Prostate gland (tissue), 2 donors: ENCODE measurements at regions not wholly inside any gene's neighbourhood (a gene's known extent, or its start where the extent isn't known, plus 50 kb on each side); places are given as distances from the start of the nearest gene placed in this dataset.
A peak's percentile ranks its signal among the peaks of the same experiment; 100 is the strongest.

ENCODE experiments used
- DNase-seq: peaks from one replicate; pipeline ENCODE4 v3.0.0-alpha.2; 2019; ENCODE audit warnings: low spot score
- H3K27ac ChIP-seq, 2 donors: fragments of 200-600 bp; sonication (generic); 2 replicates each; pipeline ENCODE4 v1.5.1; 2017 to 2019
- H3K27me3 ChIP-seq: fragments of 200-600 bp; sonication (generic); replicated peaks from 2 replicates; pipeline ENCODE4 v1.5.1; 2019; ENCODE audit not compliant: insufficient read depth
- H3K36me3 ChIP-seq, 2 donors: fragments of 200-600 bp; sonication (generic); 1 replicate in 1 of 2; 2 replicates in 1 of 2; pipeline versions ENCODE4 v1.5.1 to v1.8.1; 2017 to 2019
- H3K4me1 ChIP-seq: fragments of 200-600 bp; sonication (generic); replicated peaks from 2 replicates; pipeline ENCODE4 v1.5.1; 2019
- H3K4me3 ChIP-seq, 2 donors: fragments of 200-600 bp; sonication (generic); 2 replicates each; pipeline ENCODE4 v1.5.1; 2017 to 2019
- H3K9me3 ChIP-seq: fragments of 200-600 bp; sonication (generic); 2 replicates; pipeline ENCODE4 v1.5.1; 2017
- POLR2A ChIP-seq: fragments of 450-650 bp; IDR thresholded peaks from one replicate; pipeline ENCODE4 v1.6.1; 2016; ENCODE audit warnings: antibody characterized with exemption, mild to moderate bottlenecking
- POLR2AphosphoS5 ChIP-seq: sonication (generic); formaldehyde crosslinking; IDR thresholded peaks from one replicate; pipeline ENCODE4 v1.6.1; 2017; ENCODE audit warnings: antibody characterized with exemption
- WGBS: methylation state at CpG from one replicate; pipeline ENCODE4 v1.1.5; 2018; 5-methylcytosine and 5-hydroxymethylcytosine counted together
- intact Hi-C: fragments of 100-400 bp; cut with DNase I; formaldehyde crosslinking; loops from one replicate; pipeline ENCODE4 v1.14.2; 2022
- TF ChIP-seq, protein P1 (sequence below), 4 experiments: fragments of 200-600 bp in 2 of 4; fragments of 450-650 bp in 2 of 4; sonication (generic) in 2 of 4; IDR thresholded peaks; 1 replicate in 3 of 4; 2 replicates in 1 of 4; pipeline ENCODE4 v1.5.1; 2016 to 2019; ENCODE audit warnings: antibody characterized with exemption in 4 of 4, mild to moderate bottlenecking in 2 of 4, moderate library complexity in 2 of 4

- Histone ChIP-seq H3K4me3 (no peak overlapping the region), H3K4me1 (no peaks in the 10 kb centered on the region), H3K27me3 (no peaks in the 10 kb centered on the region), H3K36me3 (no peaks in the 10 kb centered on the region), H3K9me3 (no peaks in the 10 kb centered on the region), H3K27ac (peak overlapping the region in 1 of 2 donors; percentile 29)
- TF ChIP-seq, protein P1, sequence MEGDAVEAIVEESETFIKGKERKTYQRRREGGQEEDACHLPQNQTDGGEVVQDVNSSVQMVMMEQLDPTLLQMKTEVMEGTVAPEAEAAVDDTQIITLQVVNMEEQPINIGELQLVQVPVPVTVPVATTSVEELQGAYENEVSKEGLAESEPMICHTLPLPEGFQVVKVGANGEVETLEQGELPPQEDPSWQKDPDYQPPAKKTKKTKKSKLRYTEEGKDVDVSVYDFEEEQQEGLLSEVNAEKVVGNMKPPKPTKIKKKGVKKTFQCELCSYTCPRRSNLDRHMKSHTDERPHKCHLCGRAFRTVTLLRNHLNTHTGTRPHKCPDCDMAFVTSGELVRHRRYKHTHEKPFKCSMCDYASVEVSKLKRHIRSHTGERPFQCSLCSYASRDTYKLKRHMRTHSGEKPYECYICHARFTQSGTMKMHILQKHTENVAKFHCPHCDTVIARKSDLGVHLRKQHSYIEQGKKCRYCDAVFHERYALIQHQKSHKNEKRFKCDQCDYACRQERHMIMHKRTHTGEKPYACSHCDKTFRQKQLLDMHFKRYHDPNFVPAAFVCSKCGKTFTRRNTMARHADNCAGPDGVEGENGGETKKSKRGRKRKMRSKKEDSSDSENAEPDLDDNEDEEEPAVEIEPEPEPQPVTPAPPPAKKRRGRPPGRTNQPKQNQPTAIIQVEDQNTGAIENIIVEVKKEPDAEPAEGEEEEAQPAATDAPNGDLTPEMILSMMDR (IDR thresholded peaks at IDR 0.05), result no peak
- TF ChIP-seq POLR2AphosphoS5 (peak; percentile 7), POLR2A (no peak)
- no peak for DNase-seq
- intact Hi-C loops, result no loop called here
- WGBS, result 32% methylated on average over 8 of the region's 8 CpGs
Measured at GRCh38 chr2:42933824-42934254, 141.5 kb upstream of the HAAO start.

DNA sequence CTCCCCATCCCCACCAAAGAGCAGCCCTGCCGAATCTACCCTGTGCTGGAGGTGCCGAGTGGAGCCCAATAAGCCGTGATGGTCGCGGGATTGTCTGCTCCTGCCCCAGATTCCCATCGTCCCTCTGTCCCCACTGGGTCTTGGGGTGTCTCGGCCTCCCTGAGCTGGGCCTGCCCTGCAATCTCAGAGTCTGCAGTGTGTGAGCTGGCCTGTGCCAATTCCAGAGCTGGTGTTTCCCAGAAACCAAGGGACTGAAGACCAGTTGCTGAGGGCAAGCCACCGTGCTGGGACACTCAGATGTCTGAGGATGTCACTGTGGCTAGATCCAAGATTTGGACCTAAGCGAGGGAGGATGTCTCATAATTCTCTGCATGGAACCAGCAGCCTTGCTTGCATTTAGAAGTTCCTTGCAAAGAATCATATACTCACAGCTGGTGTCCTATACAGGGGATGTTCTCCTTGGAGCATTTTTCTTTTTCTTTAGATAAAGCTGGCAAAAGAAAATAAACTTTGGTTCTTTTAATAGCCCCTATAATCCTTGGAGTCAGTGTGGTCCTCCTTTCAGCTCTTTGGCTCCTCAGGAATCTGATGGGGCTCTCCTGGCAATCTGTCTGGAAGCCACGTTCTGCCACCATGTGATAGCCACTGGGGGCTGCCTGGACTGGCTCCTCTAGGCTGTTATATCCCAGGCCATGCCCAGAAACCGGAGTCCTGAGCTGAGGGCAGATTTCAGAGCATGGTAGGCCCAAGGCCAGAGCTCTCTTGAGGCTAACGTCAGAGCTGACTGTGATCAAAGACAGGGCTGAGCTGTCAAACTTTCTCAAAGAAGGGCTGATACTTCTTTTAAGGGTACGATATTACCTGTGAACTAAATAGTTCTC, 140.1 kb upstream of the HAAO start:
- intact Hi-C loops, result no loop called here
- no peak for DNase-seq
- no peak for TF ChIP-seq POLR2AphosphoS5
- no peak for TF ChIP-seq POLR2A
- TF ChIP-seq, protein P1 (IDR thresholded peaks at IDR 0.05), result no peak
- Histone ChIP-seq H3K27ac (peak overlapping the region; percentile 41 to 50), H3K36me3 (no peaks in the 10 kb centered on the region), H3K9me3 (no peaks in the 10 kb centered on the region), H3K4me1 (no peaks in the 10 kb centered on the region), H3K27me3 (no peaks in the 10 kb centered on the region), H3K4me3 (no peak overlapping the region)
- 79% methylated on average over 13 of the region's 13 CpGs for WGBS

DNA sequence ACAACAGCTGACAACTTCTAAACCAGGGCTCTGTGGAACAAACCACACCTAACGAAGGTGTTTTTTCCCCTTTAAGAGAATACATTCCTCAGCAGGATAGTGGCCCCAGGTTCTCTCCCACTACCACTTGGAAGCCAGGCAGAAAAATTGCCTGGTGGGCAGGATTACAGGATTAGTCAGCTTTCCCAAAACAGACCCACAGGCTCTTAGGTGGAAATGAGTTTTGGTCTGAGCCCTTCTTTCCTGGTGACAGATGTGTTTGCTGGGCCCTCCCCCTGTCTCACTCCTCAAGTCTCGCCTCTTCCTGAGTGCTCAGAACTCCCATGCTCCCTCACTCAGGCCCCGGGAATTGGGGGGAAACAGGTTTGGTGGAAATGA, 139.4 kb upstream of the HAAO start:
- Histone ChIP-seq H3K9me3 (no peaks in the 10 kb centered on the region), H3K36me3 (no peaks in the 10 kb centered on the region), H3K4me1 (peaks cover 5% of the 10 kb centered on the region), H3K4me3 (no peak overlapping the region), H3K27ac (peak overlapping the region; percentile 41 to 50), H3K27me3 (no peaks in the 10 kb centered on the region)
- DNase-seq, result no peak
- intact Hi-C loops, result no loop called here
- 61% methylated on average over 3 of the region's 3 CpGs for WGBS
- TF ChIP-seq POLR2A, result no peak
- TF ChIP-seq POLR2AphosphoS5, result no peak
- TF ChIP-seq, protein P1 (IDR thresholded peaks at IDR 0.05), result no peak

DNA sequence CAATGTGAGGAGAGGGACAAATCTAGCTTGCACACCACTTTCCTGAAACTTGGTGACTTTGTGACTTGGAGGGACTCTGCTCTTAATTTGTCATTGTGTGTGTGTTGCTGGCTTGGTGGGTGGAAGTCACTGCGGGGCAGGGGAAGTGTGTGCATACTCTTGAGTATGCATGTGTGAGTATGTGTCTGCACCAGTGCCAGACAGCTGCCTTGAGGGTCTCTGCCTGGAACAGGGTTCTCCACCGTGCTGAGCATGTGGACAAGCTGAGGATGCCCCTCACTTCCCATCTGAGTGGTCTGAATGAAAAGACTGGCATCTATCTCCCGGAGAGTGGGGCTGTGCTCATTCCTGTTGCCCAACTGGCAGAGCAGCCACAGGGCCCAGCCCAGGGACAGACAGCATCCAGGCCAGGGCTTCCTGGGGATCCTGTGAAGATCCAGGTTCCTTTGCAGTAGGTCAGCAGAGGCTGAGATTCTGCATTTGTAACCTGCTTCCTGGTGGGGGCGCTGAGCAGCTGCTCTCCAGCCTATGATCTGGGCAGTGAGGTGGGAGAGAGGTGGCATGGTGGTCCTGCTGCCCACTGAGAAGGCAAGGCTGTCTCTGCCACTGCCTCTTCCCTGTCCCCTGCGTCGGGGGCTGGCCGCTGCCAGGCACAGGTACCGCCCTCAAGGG, 138.9 kb upstream of the HAAO start:
- Histone ChIP-seq H3K27me3 (no peaks in the 10 kb centered on the region), H3K4me1 (peaks cover 10% of the 10 kb centered on the region), H3K36me3 (no peaks in the 10 kb centered on the region), H3K9me3 (no peaks in the 10 kb centered on the region), H3K27ac (peak overlapping the region; percentile 41 to 75), H3K4me3 (no peak overlapping the region)
- no peak for DNase-seq
- 75% methylated on average over 8 of the region's 8 CpGs for WGBS
- intact Hi-C loops, result no loop called here
- TF ChIP-seq POLR2AphosphoS5, result no peak
- TF ChIP-seq, protein P1 (IDR thresholded peaks at IDR 0.05), result no peak
- no peak for TF ChIP-seq POLR2A
